HG02970 (cell line): ENCODE measurements at regions not wholly inside any gene's neighbourhood (a gene's known extent, or its start where the extent isn't known, plus 50 kb on each side); places are given as distances from the start of the nearest gene placed in this dataset.
"Not testable (repeated sequence)": the region's sequence is repeated elsewhere in the genome, so short reads cannot be mapped to it uniquely, and the experiment has no call there.

Source experiments
- ATAC-seq: cut with Tn5 transposase; IDR thresholded peaks from one replicate; pipeline ENCODE4 v1.9.1; 2021; ENCODE audit warnings: mild to moderate bottlenecking, moderate library complexity, moderate number of reproducible peaks; ENCODE audit not compliant: unreplicated experiment, low FRiP score

DNA sequence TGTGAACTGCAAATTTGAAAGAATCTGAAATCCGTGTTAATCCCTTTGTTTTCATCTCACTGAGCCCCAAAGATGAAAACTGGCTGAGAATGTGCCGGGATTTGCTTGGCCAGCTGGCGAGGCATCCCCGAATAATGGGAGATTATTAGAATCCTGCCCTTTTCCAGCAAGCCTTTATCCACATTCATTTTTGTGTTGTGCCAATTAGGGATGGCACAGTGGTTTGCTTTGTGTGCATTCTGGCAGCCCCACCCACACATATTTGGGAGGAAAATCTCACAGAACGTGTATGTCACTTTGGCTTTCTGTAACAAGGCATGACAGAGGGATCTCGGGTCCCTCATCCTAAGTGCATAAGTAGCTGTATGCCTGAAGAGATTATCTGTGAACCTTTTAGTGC lies 405.8 kb upstream of the FAM98A start:
- ATAC-seq = no peak

DNA sequence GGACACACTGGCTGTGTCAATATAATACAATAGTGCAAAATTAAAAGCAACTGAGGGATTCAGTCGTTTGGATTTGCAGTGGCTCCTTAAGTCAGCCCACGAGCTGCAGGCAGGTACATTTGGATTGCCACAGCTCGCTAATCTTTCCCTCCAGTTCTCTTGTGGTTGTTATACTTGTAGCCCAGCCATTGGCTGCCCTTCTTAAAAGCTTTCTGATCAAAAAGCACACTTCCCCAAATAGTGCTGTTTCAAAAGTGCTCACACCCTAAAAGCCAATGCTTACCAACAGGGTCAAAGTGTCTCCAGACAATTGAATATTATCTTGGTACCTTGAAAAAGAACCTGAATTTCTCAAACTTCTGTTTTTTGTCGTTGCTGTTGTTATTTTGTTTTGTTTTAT lies 404.7 kb upstream of the FAM98A start:
- no peak for ATAC-seq

DNA sequence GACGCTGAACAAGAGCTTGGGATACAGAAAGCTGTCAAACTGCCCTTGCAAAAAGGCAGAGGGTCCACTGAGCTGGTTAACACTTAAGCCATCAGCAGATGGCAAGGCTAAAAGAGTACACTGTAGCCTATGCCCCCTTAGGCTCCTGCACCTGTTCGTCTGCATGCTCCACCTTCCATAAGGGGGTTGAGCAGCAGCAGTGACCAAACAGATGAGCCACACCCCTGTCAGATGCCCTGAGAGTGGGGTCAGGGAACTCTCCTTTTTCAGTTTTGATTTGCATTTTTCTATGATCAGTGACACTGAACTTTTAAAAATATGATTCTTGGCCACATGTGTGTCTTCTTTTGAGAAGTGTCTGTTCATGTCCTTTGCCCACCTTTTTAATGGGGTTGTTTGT lies 402.5 kb upstream of the FAM98A start:
- ATAC-seq = no peak

DNA sequence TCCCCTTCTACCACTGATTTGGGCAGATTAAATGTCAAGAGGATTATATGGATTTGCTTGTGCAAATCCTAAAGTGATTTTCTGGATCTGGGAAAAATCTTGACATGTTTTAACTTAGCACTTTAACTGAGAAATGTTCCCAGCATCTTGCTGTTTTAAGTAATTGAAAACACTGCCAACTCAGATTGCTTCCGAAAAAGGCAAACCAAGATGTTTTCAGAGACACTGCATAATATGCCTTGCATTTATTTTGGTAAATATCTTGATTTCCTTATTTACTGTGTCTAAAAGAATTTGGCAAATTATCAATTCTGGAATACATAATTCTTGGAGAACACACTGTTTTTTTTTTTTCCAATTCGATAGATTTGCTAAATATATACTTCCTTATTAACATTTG lies 385.0 kb upstream of the FAM98A start:
- no peak for ATAC-seq

DNA sequence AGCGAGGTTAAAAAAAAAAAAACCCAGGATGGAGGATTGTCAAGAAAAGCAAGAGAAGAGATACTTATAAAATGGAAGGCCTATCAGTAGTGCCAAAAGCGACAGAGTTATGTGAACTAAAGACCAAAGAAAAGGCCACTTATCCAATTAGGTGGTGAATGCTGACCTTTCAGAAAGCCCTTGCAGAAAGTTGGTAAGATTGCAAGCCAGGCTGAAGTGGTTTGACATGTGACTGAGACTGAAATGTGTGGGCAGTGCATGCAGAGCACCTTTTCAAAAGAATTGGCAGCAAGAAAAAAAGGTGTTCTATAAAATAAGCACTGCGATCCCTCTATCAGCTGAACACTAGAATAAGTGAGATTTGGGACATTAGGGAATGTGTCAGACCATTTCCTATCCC lies 379.4 kb upstream of the FAM98A start:
- ATAC-seq = no peak

DNA sequence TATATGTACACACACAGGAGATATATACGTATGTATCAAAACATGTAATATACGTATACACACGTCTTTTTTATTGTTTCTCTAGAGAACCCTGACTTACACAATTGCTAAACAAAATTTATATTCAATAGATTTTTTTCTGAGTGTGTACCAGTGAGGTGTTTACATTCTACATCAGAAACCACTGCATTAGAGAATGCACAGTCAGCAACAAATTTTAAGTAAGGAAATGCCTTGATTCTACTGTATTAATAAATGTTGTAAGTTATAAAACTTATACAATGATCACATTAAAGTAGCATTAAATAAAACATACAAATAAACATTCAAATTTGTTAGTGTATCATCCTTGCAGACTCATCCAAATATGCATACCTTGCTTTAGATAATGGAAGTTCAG lies 376.4 kb upstream of the FAM98A start:
- ATAC-seq = no peak

DNA sequence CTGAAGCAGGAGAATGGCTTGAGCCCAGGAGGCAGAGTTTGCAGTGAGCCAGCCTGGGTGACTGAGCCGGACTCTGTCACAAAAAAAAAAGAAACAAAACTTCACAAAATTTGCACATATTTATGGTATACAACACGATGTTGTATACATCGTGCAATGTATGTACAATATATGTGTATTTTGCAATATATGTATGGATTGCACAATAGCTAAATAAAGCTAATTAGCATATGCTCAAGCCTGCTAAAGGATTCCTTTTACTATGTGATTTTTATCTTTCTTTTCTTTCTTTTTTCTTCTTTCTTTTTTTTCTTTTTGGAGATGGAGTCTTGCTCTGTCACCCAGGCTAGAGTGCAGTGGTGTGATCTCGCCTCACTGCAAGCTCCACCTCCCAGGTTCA lies 368.0 kb upstream of the FAM98A start:
- no peak for ATAC-seq

DNA sequence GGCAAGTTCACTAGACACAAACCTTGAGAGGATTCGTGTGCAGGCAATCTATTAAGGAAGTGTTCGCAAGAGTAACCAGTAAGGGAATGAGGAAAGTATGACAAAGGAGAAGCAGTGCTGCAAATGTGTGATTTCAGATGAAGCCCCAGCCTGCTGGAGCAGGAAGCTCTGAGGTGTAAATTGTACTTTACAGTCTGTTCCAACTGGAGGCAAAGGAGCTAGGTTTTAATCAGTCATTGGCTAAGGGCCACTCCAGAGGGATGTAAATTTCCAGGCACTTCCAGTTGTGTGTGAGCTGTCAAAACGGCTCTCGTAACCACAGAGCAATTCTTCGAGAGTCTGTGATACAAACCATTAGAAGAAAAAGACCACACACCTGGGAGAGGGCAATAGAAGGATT lies 359.5 kb upstream of the FAM98A start:
- no peak for ATAC-seq

DNA sequence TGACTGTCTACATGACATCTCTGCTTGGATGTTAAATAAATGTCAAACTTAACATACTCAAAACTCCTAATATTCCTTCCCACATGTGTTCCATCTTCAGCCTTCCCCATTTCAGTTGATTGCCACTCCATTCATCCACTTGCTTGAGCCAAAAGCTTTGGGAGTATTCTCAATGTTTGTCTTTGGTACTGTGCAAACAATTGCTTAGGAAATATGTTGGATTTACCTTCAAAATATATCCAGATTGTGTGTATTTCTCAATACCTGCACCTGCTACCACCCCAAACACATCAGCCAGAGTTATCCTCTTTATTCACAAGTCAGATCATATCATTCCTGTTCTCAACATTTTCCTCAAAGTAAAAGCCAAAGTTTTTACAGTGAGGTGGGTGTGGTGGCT lies 350.3 kb upstream of the FAM98A start:
- no peak for ATAC-seq

DNA sequence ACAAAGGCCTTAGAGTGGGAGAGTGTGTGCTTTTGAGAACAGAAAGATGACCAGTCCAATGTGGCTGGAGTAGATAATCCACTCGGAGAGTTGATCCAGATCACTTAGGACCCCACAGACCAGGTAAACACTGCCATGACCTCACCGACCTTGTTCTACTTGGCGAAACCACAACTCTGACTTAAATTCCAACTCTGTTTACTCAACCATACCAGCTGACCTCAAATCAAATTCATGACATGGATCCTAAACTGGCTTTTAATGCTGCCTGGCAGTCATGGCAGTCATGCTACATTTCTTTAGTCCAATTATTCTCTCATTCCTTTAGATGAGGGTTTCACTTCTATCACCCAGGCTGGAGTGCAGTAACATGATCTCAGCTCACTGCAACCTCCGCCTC lies 347.1 kb upstream of the FAM98A start:
- ATAC-seq = no peak

DNA sequence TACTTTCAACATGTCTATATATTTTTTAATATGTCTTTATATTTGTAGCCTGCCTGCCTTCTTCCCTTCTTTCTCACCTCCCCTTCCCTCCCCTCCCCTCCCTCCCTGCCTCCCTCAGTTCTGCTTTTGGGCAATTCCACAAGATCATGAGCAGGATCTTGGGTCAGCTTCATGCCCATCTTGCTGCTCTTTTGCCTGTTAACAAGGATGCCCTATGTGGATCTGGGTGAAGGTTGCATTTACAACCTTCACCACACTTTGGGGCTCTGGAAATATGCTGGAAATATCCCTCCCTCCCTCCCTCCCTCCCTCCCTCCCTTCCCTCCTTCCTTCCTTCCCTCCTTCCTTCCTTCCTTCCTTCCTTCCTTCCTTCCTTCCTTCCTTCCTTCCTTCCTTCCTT lies 334.1 kb upstream of the FAM98A start:
- no peak for ATAC-seq

DNA sequence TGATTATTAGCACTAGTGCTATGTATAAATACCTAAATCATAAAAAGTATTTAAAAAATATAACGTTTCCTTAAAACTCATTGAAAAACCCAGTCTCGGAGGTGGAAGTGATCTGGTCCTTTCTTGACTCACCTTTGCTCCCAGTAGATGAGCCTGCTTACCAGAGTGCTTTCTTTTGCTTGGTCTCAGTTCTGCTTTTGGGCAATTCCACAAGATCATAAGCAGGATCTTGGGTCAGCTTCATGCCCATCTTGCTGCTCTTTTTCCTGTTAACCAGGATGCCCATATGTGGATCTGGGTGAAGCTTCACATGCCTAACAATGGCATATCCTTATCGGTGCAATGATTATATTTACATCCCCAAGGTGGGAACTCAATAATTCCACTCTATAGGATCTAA lies 332.1 kb upstream of the FAM98A start:
- ATAC-seq = no peak

DNA sequence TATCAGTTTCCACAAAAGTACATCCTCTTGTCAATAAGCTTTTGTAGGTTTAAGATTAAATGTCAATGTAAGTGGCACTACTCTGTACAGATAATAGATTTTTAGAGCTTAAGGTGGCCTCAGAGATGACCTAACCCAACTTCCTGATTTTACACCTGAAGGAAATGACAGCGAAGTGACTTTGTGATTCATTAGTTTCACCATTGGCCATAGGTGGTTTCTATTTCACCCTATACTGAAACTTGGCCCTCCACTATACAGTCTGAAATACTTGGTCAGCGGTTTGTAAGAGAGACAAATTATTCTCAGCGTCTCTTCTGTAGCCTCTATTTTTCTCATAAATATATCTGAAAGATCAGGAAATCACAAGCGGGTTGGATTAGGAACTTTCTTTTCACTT lies 330.4 kb upstream of the FAM98A start:
- peak; percentile 89 for ATAC-seq

DNA sequence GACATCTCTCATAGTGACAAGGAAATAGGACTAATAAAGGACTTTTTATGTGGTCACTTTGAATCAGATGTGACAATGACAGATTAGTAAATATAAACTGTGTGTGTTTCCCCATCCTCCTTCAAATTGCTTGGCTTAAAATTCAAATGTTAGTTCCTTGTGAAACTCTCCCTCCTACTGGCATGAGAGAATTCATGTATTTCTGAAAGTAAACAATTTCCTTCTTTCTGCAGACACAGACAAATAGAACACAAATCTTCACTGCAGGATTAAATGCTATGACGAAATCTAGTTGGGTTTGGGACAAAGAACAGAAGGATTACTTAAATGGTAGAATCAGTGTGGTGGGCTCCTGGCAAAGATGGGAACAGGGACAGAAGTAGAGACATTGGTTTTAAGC lies 328.7 kb upstream of the FAM98A start:
- no peak for ATAC-seq

DNA sequence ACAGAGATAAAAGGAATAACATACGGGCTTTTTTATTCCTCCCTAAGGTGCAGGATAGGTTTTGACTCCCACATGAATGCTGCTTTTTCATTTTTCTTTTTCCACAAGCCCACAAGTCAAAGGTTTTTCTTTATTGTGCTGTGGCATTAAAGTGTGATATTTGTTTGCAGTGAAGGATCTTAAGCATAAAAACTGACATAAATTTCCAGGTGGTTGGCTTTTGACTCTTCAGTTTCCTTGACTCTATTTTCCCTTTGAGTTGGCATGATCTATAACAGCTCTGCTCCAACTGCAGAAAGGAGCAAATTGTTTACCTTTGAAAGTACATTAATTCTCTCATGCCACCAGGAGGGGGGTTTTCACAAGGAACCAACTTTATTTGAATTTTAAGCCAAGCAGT lies 326.2 kb upstream of the FAM98A start:
- ATAC-seq = no peak

DNA sequence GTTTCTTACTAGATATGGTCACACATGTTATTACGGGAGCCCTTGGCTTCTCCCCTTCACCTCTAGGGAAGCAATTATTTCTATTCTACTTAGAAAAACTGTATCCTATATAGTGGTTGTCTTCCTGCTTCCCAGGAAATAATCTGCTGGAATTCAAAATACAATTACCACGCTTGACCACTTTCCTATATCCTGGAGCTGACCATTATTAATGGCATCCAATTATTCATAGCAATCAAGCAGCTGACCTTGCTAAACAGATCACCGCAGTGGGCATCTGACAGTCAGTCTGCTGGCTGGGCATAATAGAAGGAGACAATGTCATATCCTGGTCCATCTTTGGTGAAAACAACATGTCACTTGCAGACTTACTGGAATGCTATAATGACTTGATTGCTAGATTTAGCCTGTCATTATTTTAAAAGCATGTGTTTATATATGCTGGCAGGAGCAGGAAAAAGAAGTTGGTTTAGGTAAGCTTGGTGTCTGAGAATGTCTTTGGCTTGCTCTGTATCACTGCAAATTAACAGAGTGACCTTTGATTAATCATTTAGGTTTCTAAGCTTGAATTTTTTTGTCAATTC lies 325.6 kb upstream of the FAM98A start:
- no peak for ATAC-seq

DNA sequence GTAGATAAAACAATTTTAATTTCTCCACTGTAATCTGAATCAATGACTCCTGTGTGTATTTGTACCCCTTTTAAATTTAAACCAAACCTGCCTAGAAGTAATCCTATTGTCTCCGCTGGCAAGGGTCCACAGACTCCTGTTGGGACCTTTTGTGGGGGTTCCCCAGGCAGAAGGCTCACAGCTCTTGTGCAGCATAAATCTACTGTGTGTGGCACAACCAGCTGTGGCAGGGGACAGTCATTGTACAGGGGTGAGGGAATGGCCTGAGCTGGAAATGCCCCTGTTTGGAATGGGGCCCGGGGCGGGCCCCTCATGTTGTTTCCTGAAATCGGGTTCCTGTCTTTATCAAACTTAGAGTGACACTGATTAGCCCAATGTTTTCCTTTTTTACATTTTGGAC lies 318.2 kb upstream of the FAM98A start:
- ATAC-seq = no peak

DNA sequence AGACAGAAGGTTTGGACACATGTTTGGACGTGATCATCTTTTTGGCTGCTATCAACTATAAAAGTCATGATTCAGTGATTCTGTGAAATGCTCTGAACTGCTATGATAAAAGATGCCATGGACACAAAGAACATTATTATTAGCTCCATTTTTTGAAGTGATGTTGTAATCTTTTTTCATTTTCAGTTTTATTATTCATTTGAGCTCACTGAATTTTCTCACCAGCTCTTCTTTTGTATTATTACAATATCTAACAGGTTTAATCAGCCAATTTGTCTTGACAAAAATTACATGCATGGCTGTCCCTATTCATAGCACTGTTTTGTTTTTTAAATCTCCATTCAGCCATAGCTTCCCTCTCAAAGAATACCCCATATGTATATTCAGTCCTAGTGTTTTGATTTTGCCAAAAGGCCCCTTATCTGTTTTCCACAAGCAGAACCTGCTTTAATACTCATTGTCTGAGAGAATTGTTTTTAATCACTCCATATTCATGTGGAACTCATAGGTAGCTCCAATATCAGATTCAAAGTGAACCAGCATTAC lies 314.0 kb upstream of the FAM98A start:
- no peak for ATAC-seq

DNA sequence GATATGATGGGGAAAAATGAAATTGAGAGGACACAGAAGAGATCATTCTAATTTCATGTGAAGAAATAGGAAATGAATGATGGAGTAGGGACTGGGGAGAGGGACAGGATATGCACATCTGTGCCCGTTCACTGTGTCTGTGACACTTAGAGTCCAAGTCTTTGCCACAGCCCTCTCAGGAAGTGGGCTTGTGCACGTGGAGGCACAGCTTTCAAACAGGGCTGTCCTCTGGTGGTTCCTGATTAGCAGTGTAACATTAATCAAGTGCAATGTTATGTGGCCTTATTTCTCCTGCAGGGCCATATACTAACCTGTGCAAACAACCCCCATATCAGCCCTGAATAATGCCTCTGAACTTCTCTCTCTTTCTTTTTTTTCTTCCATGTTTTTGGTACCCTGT lies 312.2 kb upstream of the FAM98A start:
- no peak for ATAC-seq

DNA sequence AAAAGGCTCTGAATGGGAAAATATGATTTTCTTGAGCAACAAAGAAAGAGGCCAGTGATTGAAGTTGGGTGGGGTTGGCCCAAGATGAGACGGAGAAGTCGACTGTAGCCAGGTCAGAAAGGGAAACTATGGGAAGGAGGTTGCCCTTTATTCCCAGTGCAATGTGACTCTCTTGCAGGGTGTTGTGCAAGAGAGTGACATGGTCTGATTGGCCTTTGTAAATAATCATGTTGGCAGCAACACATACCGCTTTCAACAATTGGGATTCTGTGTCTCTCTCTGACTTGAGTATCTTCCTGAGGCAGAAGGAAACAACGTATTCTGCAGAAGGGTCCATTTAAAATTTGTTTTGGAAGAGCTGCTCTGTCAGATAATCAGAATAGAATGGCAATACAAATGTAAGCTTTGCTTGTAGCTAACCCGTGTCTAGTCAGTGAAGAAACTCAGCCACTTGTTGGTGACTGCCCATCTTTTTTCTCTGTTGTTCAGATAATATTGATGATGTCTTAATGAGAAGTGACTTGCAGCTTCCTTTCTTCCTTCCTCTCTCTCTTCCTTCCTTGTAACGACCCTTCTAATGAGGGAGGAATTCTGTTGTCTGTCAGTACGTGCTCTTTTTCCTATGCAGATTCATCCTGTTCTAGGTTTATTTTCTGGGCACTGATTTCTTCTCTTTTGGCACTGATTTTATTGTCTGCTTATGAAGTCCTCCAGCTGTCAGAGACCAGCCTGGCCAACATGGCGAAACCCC lies 311.0 kb upstream of the FAM98A start:
- no peak for ATAC-seq

DNA sequence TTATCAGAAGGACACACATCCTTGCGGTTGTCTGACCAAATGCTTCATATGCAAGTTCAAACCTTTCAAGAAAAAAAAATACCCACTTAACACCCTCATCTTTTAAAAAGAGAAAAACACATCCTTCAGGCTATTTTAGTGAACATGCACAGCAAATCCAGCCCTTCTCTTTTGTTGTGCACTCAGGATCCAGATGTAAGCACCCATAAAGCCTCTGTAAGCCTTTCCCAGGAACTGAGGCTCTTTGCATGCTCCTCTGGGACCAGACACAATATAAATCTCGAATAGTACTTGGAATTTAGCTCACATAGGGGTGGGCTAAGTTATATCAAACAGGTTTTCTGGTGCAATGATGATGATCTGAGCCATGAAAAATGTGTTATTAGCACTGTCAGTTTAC lies 308.8 kb upstream of the FAM98A start:
- ATAC-seq = no peak

DNA sequence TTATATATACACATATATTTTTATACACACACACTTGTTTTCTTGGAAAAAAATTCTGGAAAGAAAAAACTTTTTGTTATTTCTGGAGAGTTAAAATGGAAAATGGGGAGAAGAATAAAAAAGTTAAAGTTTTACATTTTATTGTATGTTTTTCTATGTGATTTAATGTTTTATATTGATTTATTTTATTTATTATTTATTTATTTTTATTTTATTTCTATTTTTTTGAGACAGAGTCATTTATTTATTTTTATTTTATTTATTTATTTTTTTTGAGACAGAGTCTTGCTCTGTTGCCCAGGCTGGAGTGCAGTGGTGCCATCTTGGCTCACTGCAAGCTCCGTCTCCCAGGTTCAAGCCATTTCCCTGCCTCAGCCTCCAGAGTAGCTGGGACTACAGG lies 307.0 kb upstream of the FAM98A start:
- ATAC-seq = not testable (repeated sequence)
